Aorta (tissue), 5 donors: ENCODE measurements at regions not wholly inside any gene's neighbourhood (a gene's known extent, or its start where the extent isn't known, plus 50 kb on each side); places are given as distances from the start of the nearest gene placed in this dataset.

ENCODE experiments used
- ATAC-seq: fragments of 200-7000 bp; cut with Tn5 transposase; one replicate; pipeline ENCODE4 v1.9.1; 2022; ENCODE audit warnings: moderate library complexity; ENCODE audit not compliant: low FRiP score
- DNase-seq, 2 donors: peaks; one replicate each; pipeline ENCODE4 v3.0.0-alpha.2; 2020
- H3K27ac ChIP-seq, 2 donors: one replicate each; pipeline ENCODE4 v1.5.1; 2013; ENCODE audit warnings: low read length in 2 of 2, mild to moderate bottlenecking in 2 of 2, moderate library complexity in 2 of 2, control low read depth in 1 of 2, inconsistent platforms in 1 of 2, low read depth in 1 of 2
- H3K27me3 ChIP-seq, 2 donors: one replicate each; pipeline ENCODE4 v1.6.1; 2013; ENCODE audit warnings: control low read depth in 1 of 2, low read length in 1 of 2, mild to moderate bottlenecking in 1 of 2, moderate library complexity in 1 of 2; ENCODE audit not compliant: insufficient read depth in 2 of 2, control insufficient read depth in 1 of 2
- H3K36me3 ChIP-seq, 2 donors: one replicate each; pipeline ENCODE4 v1.6.1; 2013; ENCODE audit warnings: control low read depth in 1 of 2, low read length in 1 of 2, mild to moderate bottlenecking in 1 of 2; ENCODE audit not compliant: insufficient read depth in 2 of 2, control insufficient read depth in 1 of 2
- H3K4me1 ChIP-seq, 2 donors: one replicate each; pipeline ENCODE4 v1.6.1; 2013; ENCODE audit warnings: low read length in 2 of 2, control low read depth in 1 of 2, mild to moderate bottlenecking in 1 of 2, moderate library complexity in 1 of 2; ENCODE audit not compliant: insufficient read depth in 2 of 2, control insufficient read depth in 1 of 2
- H3K4me3 ChIP-seq, 2 donors: one replicate each; pipeline ENCODE4 v1.5.1; 2013; ENCODE audit warnings: low read length in 2 of 2, control low read depth in 1 of 2, mild to moderate bottlenecking in 1 of 2
- H3K9me3 ChIP-seq: one replicate; pipeline ENCODE4 v1.6.1; 2013; ENCODE audit warnings: mild to moderate bottlenecking, low read length; ENCODE audit not compliant: control insufficient read depth
- WGBS, 2 donors: extraction: QIAGEN DNeasy Blood & Tissue Kit; methylation state at CpG; one replicate each; pipeline ENCODE4 v1.1.7; 2013; 5-methylcytosine and 5-hydroxymethylcytosine counted together
- intact Hi-C, 2 donors: fragments of 100-400 bp; cut with DNase I; formaldehyde crosslinking; loops; one replicate each; pipeline versions ENCODE4 v1.14.2 to v1.15.0; 2022
- donor health status: healthy with polysubstance abuse.
- donor health status: Bipolar disorder and iron deficiency.
- donor health status: DM: no; HTN: no; CAD: no.
- donor health status: DM: no; HTN: no; CAD: no.
- donor health status: DM: yes; HTN: yes; CAD: no.

- WGBS, 2 donors = 28 to 32% methylated on average over 1 of the region's 1 CpG
- Histone ChIP-seq H3K4me3 (no peak overlapping the region), H3K27me3 (no peaks in the 10 kb centered on the region), H3K4me1 (no peaks in the 10 kb centered on the region), H3K9me3 (no peaks in the 10 kb centered on the region), H3K36me3 (no peaks in the 10 kb centered on the region), H3K27ac (no peak overlapping the region)
- intact Hi-C loops = no loop called here
- no peak for ATAC-seq
- no peak for DNase-seq
Observed at GRCh38 chr4:135605076-135605475, 1403.5 kb upstream of the PABPC4L start.

- 85 to 86% methylated on average over 1 of the region's 1 CpG for WGBS, 2 donors
- H3K27me3 ChIP-seq = no peaks in the 10 kb centered on the region
- no peaks in the 10 kb centered on the region for H3K9me3 ChIP-seq
- H3K4me1 ChIP-seq = no peaks in the 10 kb centered on the region
- H3K4me3 ChIP-seq = no peak overlapping the region
- ATAC-seq = no peak
- intact Hi-C loops = no loop called here
- no peaks in the 10 kb centered on the region for H3K36me3 ChIP-seq
- no peak overlapping the region for H3K27ac ChIP-seq
- DNase-seq = no peak
Observed at GRCh38 chr4:135604531-135604930, 1402.9 kb upstream of the PABPC4L start.

DNA sequence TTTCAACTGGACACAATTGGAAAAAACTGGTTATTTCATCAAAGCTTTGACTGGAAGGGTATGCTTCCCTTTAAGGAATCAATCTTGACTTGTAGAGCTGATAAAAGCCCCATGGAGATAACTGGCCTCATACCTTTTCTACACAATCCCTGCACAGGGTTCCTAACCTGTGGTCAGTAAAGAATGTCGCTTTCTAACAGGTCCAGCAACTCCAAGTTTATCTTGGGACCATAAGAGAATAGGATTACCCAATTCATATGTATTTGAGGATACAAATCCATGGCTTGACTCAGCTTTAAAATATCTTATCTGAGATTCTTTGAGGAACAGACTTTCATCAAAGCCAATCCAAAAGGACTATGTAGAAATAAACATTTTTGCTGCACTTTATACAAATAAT is 1399.8 kb upstream of the PABPC4L start:
- Histone ChIP-seq H3K4me1 (no peaks in the 10 kb centered on the region), H3K9me3 (peaks cover 1% of the 10 kb centered on the region), H3K4me3 (no peak overlapping the region), H3K27ac (no peak overlapping the region), H3K36me3 (no peaks in the 10 kb centered on the region), H3K27me3 (no peaks in the 10 kb centered on the region)
- 85% methylated on average over 1 of the region's 1 CpG for WGBS, 2 donors
- no peak for ATAC-seq
- intact Hi-C loops = no loop called here
- no peak for DNase-seq

- intact Hi-C loops = no loop called here
Observed at GRCh38 chr4:135598151-135598550, 1396.6 kb upstream of the PABPC4L start.

GRCh38 chr4:135594521-135594920 is 1392.9 kb upstream of the PABPC4L start:
- Histone ChIP-seq H3K4me3 (no peak overlapping the region), H3K27ac (no peak overlapping the region), H3K27me3 (no peaks in the 10 kb centered on the region), H3K9me3 (peaks cover 3% of the 10 kb centered on the region), H3K4me1 (no peaks in the 10 kb centered on the region), H3K36me3 (no peaks in the 10 kb centered on the region)
- 87 to 94% methylated on average over 1 of the region's 1 CpG for WGBS, 2 donors
- intact Hi-C loops = no loop called here
- DNase-seq = no peak
- ATAC-seq = no peak

More at GRCh38 chr4:135598151-135598550, 1396.6 kb upstream of the PABPC4L start:
- 28 to 52% methylated on average over 1 of the region's 1 CpG for WGBS, 2 donors
- ATAC-seq (no peak), DNase-seq (no peak)
- no peak overlapping the region for H3K4me3 ChIP-seq
- no peak overlapping the region for H3K27ac ChIP-seq
- no peaks in the 10 kb centered on the region for H3K4me1 ChIP-seq
- H3K9me3 ChIP-seq = peaks cover 3% of the 10 kb centered on the region
- no peaks in the 10 kb centered on the region for H3K36me3 ChIP-seq
- no peaks in the 10 kb centered on the region for H3K27me3 ChIP-seq

DNA sequence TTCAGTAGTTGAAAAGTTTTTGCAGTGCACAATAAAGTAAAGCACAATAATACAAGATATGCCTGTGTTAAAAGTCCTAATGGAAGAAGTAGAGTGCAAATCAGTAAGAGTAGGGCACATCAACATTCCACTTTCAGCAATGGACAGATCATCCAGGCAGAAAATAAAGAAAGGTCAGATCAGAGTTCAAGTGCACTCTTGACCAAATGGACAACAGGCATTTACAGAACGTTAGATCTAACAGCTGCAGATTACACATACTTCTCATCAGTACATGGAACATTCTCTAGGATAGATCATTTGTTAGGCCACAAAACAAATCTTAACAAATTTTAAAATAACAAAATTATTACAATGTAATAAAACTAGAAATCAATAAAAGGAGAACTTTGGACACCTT is 1373.5 kb upstream of the PABPC4L start:
- no peak for ATAC-seq
- Histone ChIP-seq H3K36me3 (no peaks in the 10 kb centered on the region), H3K9me3 (no peaks in the 10 kb centered on the region), H3K27me3 (no peaks in the 10 kb centered on the region), H3K4me1 (no peaks in the 10 kb centered on the region), H3K27ac (no peak overlapping the region), H3K4me3 (no peak overlapping the region)
- DNase-seq = no peak
- 52 to 58% methylated on average over 1 of the region's 1 CpG for WGBS, 2 donors
- intact Hi-C loops = no loop called here

- H3K27me3 ChIP-seq = no peaks in the 10 kb centered on the region
- no peak overlapping the region for H3K4me3 ChIP-seq
- no peak overlapping the region for H3K27ac ChIP-seq
- no peaks in the 10 kb centered on the region for H3K9me3 ChIP-seq
- no peak for ATAC-seq
- no peaks in the 10 kb centered on the region for H3K4me1 ChIP-seq
- DNase-seq = no peak
- intact Hi-C loops = no loop called here
- no peaks in the 10 kb centered on the region for H3K36me3 ChIP-seq
Observed at GRCh38 chr4:135573251-135573650, 1371.7 kb upstream of the PABPC4L start.

- Histone ChIP-seq H3K4me1 (no peaks in the 10 kb centered on the region), H3K27me3 (peaks cover 0 to 1% of the 10 kb centered on the region in 2 donors), H3K36me3 (no peaks in the 10 kb centered on the region), H3K4me3 (no peak overlapping the region), H3K27ac (no peak overlapping the region), H3K9me3 (no peaks in the 10 kb centered on the region)
- DNase-seq (no peak), ATAC-seq (no peak)
- WGBS, 2 donors = 91% methylated on average over 1 of the region's 1 CpG
- intact Hi-C loops = no loop called here
Observed at GRCh38 chr4:135564090-135564489, 1362.5 kb upstream of the PABPC4L start.

DNA sequence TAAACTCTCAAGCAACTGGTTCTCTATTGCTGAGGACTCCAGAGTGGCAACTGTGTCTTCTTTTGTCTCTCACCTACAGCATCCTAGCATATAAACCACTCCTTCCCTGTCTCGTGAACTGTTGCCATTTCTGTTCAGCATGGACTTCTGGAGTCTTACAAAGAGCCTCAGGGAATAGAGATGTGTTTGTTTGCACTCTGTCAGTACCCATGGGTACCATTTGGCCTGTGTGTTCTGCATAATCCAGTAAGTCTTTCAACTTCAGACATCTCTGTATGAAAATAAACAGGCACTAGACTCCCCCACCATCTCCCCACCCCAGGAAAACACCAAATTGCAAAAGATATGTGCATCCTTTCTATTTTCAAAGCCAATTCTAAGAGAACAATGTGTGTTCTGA is 1351.6 kb upstream of the PABPC4L start:
- Histone ChIP-seq H3K27me3 (no peaks in the 10 kb centered on the region), H3K9me3 (no peaks in the 10 kb centered on the region), H3K36me3 (no peaks in the 10 kb centered on the region), H3K4me3 (no peak overlapping the region), H3K4me1 (no peaks in the 10 kb centered on the region), H3K27ac (no peak overlapping the region)
- 73 to 75% methylated on average over 1 of the region's 1 CpG for WGBS, 2 donors
- ATAC-seq (no peak), DNase-seq (no peak)
- intact Hi-C loops = no loop called here
